Tibial nerve (tissue), 3 donors: ENCODE measurements at regions not wholly inside any gene's neighbourhood (a gene's known extent, or its start where the extent isn't known, plus 50 kb on each side); places are given as distances from the start of the nearest gene placed in this dataset.

ENCODE experiments used
- POLR2A ChIP-seq, 2 donors: fragments of 450-650 bp; IDR thresholded peaks; one replicate each; pipeline ENCODE4 v1.6.1; 2017; ENCODE audit warnings: antibody characterized with exemption in 2 of 2, mild to moderate bottlenecking in 2 of 2, moderate library complexity in 2 of 2
- TF ChIP-seq, protein P1 (sequence below), 5 experiments: fragments of 200-600 bp in 3 of 5; fragments of 450-650 bp in 2 of 5; sonication (generic) in 3 of 5; IDR thresholded peaks; one replicate each; pipeline ENCODE4 v1.5.1; 2016 to 2019; ENCODE audit warnings: antibody characterized with exemption in 5 of 5, mild to moderate bottlenecking in 3 of 5, moderate library complexity in 2 of 5

DNA sequence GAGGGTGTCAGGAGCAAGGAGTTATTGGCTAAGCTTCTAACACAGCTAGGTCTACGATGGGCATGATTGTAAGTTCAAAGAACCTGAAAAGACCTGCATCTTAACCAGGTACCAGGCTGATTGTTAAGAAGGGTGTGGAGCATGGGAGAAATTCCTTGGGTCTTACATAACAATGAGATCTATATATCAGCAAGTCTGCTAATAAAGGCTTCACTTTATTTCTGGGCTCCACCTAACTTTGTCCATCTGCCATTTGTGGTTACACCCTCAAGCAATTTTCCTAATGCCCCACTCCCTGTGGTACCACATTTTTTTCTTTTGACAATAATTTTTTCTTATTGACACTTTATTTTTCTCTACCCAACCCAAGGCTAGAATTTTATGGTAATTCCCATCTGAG, 223.5 kb upstream of the JAG1 start:
- TF ChIP-seq, protein P1, sequence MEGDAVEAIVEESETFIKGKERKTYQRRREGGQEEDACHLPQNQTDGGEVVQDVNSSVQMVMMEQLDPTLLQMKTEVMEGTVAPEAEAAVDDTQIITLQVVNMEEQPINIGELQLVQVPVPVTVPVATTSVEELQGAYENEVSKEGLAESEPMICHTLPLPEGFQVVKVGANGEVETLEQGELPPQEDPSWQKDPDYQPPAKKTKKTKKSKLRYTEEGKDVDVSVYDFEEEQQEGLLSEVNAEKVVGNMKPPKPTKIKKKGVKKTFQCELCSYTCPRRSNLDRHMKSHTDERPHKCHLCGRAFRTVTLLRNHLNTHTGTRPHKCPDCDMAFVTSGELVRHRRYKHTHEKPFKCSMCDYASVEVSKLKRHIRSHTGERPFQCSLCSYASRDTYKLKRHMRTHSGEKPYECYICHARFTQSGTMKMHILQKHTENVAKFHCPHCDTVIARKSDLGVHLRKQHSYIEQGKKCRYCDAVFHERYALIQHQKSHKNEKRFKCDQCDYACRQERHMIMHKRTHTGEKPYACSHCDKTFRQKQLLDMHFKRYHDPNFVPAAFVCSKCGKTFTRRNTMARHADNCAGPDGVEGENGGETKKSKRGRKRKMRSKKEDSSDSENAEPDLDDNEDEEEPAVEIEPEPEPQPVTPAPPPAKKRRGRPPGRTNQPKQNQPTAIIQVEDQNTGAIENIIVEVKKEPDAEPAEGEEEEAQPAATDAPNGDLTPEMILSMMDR (IDR thresholded peaks at IDR 0.05), result no peak
- no peak for TF ChIP-seq POLR2A (IDR thresholded peaks at IDR 0.05)
